EH (cell line): ENCODE measurements at regions not wholly inside any gene's neighbourhood (a gene's known extent, or its start where the extent isn't known, plus 50 kb on each side); places are given as distances from the start of the nearest gene placed in this dataset.

Experiments used
- DNase-seq: peaks from one replicate; pipeline ENCODE4 v3.0.0-alpha.2; 2015; ENCODE audit warnings: low read depth

GRCh38 chr11:111026241-111026640 is 219.3 kb upstream of the POU2AF2 start:
- DNase-seq, result no peak

- DNase-seq, result no peak
Observed at GRCh38 chr11:111021131-111021530, 224.4 kb upstream of the POU2AF2 start.

GRCh38 chr11:111019871-111020670 is 225.5 kb upstream of the POU2AF2 start:
- no peak for DNase-seq

- DNase-seq, result no peak
Observed at GRCh38 chr11:111019451-111019850, 226.1 kb upstream of the POU2AF2 start.

GRCh38 chr11:111018566-111018965 is 227.0 kb upstream of the POU2AF2 start:
- peak; percentile 3 for DNase-seq

GRCh38 chr11:111012491-111012890 is 233.0 kb upstream of the POU2AF2 start:
- no peak for DNase-seq

- DNase-seq, result no peak
Observed at GRCh38 chr11:111011275-111011594, 234.3 kb upstream of the POU2AF2 start.

GRCh38 chr11:111010391-111011274 is 234.9 kb upstream of the POU2AF2 start:
- DNase-seq, result peak; percentile 9

- no peak for DNase-seq
Observed at GRCh38 chr11:111006227-111006626, 239.3 kb upstream of the POU2AF2 start.

- peak; percentile 81 for DNase-seq
Observed at GRCh38 chr11:111001986-111002611, 243.4 kb upstream of the POU2AF2 start.

- DNase-seq, result peak; percentile 12
Observed at GRCh38 chr11:111001081-111001430, 244.5 kb upstream of the POU2AF2 start.

GRCh38 chr11:111000400-111001080 is 245.0 kb upstream of the POU2AF2 start:
- DNase-seq, result no peak

- no peak for DNase-seq
Observed at GRCh38 chr11:110992481-110992880, 253.0 kb upstream of the POU2AF2 start.

GRCh38 chr11:110991661-110992355 is 253.7 kb upstream of the POU2AF2 start:
- DNase-seq, result peak; percentile 63

- DNase-seq, result peak; percentile 4
Observed at GRCh38 chr11:110990311-110990710, 255.2 kb upstream of the POU2AF2 start.

- peak; percentile 42 for DNase-seq
Observed at GRCh38 chr11:110989428-110990133, 255.9 kb upstream of the POU2AF2 start.

GRCh38 chr11:110988671-110989070 is 256.9 kb upstream of the POU2AF2 start:
- DNase-seq, result no peak

- no peak for DNase-seq
Observed at GRCh38 chr11:110986016-110986415, 259.5 kb upstream of the POU2AF2 start.

GRCh38 chr11:110985547-110985946 is 260.0 kb upstream of the POU2AF2 start:
- DNase-seq, result no peak

- no peak for DNase-seq
Observed at GRCh38 chr11:110984693-110985092, 260.8 kb upstream of the POU2AF2 start.

- peak; percentile 53 for DNase-seq
Observed at GRCh38 chr11:110984147-110984546, 261.4 kb upstream of the POU2AF2 start.
